ENCODE measurements at regions not wholly inside any gene's neighbourhood (a gene's known extent, or its start where the extent isn't known, plus 50 kb on each side); places are given as distances from the start of the nearest gene placed in this dataset.
A peak's percentile ranks its signal among the peaks of the same experiment; 100 is the strongest.

DNA sequence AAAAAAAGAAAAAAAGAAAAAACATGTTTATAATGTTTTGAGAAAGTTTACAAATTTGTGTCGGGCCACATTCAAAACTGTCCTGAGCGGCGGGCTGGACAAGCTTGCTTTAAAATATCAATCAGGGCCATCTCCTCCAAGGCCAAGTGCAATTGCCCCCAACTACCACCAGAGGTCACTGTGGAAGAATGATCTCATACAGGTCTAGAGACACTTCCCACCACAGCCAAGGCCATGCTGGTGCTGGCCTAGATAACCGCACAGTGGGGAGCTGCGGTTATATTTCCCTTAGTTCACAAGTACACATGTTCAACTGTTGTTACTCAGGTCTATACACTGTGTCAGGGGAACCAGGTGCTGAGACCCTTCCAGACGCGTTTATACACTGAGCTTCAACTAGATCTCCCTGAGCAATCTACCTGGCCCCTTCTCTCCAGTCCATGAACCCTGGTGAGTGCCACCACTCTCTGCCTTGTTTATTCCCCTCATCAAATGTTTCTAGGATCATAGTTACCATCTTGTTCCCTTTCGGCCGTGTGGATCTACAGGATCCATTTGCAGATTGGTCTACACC lies 83.8 kb upstream of the CCL2 start:
- TF ChIP-seq, protein P1, sequence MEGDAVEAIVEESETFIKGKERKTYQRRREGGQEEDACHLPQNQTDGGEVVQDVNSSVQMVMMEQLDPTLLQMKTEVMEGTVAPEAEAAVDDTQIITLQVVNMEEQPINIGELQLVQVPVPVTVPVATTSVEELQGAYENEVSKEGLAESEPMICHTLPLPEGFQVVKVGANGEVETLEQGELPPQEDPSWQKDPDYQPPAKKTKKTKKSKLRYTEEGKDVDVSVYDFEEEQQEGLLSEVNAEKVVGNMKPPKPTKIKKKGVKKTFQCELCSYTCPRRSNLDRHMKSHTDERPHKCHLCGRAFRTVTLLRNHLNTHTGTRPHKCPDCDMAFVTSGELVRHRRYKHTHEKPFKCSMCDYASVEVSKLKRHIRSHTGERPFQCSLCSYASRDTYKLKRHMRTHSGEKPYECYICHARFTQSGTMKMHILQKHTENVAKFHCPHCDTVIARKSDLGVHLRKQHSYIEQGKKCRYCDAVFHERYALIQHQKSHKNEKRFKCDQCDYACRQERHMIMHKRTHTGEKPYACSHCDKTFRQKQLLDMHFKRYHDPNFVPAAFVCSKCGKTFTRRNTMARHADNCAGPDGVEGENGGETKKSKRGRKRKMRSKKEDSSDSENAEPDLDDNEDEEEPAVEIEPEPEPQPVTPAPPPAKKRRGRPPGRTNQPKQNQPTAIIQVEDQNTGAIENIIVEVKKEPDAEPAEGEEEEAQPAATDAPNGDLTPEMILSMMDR (IDR thresholded peaks at IDR 0.05), result peak in 3 of 4 experiments; percentile 25 to 67 (median 44)
- TF ChIP-seq EP300 (IDR thresholded peaks at IDR 0.05) (no peak), POLR2A (IDR thresholded peaks at IDR 0.05) (no peak)
